ENCODE measurements at regions not wholly inside any gene's neighbourhood (a gene's known extent, or its start where the extent isn't known, plus 50 kb on each side); places are given as distances from the start of the nearest gene placed in this dataset.

DNA sequence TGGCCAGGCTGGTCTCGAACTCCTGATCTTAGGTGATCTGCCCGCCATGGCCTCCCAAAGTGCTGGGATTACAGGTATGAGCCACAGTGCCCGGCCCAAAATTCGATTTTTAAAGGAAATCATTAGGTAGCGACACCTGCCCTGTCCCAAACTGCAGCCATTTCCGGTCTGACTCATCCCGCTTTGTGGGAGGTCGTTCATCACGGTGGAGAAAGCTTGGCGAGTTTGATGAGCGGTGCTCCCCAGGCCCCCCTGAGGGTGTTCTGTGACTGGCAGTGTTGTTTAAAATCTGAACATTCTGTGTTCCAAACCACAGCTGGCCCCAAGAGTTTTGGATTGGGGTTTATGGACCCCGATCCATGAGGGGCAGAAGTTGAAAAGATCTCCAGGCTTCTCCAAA lies 53.0 kb upstream of the GLI2 start:
- H3K4me2 ChIP-seq, result no peak overlapping the region
- H3K4me1 ChIP-seq (ENCODE audit: insufficient read depth), result no peaks in the 10 kb centered on the region
- H3K9me2 ChIP-seq (replicated peaks; ENCODE audit: insufficient read depth), result no peaks in the 10 kb centered on the region
- no peaks in the 10 kb centered on the region for H3K79me2 ChIP-seq
- TF ChIP-seq CTCF (IDR thresholded peaks at IDR 0.05; ENCODE audit: poor library complexity) (no peak), EZH2phosphoT487 (IDR thresholded peaks at IDR 0.05; ENCODE audit: low read depth, severe bottlenecking, unreplicated experiment) (no peak), EZH2 (IDR thresholded peaks at IDR 0.05; ENCODE audit: borderline replicate concordance) (no peak)
- WGBS (ENCODE audit: low lambda C conversion rate, missing lambda C conversion rate), result 73% methylated on average over 12 of the region's 12 CpGs
- H3K4me3 ChIP-seq, result no peak overlapping the region
- no peak for DNase-seq (ENCODE audit: low spot score)
- H4K20me1 ChIP-seq (ENCODE audit: insufficient read depth, poor library complexity, severe bottlenecking), result no peaks in the 10 kb centered on the region
- H2AFZ ChIP-seq, result no peak overlapping the region
- no peaks in the 10 kb centered on the region for H3K36me3 ChIP-seq (replicated peaks; ENCODE audit: insufficient read depth, low read depth)
- peaks cover under 1% of the 10 kb centered on the region for H3K27me3 ChIP-seq
- H3K27ac ChIP-seq, result no peak overlapping the region
- H3K9me3 ChIP-seq (ENCODE audit: low read depth), result no peaks in the 10 kb centered on the region

DNA sequence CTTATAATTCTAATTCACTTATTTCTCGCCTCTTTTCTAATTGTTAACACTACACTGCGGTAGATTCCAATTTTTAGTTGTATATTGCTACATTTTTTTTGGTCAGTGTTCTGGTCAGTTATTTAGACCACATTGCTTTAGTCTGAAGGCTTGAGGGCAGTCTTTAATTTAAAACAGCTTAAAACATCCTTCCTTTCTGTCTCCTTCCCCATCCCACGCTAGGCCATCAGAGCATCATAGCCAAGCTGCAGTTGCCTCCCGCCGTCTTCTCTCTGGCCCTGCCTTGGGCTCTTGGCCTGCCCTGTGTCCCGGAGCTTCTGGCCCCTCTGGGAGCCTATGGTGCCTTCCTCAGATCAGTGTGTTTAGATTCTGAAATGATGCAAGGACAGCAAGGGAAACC lies 52.6 kb upstream of the GLI2 start:
- Histone ChIP-seq H2AFZ (no peak overlapping the region), H3K4me3 (no peak overlapping the region)

GRCh38 chr2:120683701-120684100 lies 52.0 kb upstream of the GLI2 start:
- H3K4me2 ChIP-seq, result peak overlapping the region; percentile 12
- no peaks in the 10 kb centered on the region for H3K9me2 ChIP-seq (replicated peaks; ENCODE audit: insufficient read depth)
- DNase-seq (ENCODE audit: low spot score), result no peak
- 89% methylated on average over 4 of the region's 4 CpGs for WGBS (ENCODE audit: low lambda C conversion rate, missing lambda C conversion rate)
- H3K4me1 ChIP-seq (ENCODE audit: insufficient read depth), result no peaks in the 10 kb centered on the region
- no peak overlapping the region for H3K4me3 ChIP-seq
- peak overlapping the region; percentile 23 for H3K27ac ChIP-seq
- TF ChIP-seq EZH2phosphoT487 (IDR thresholded peaks at IDR 0.05; ENCODE audit: low read depth, severe bottlenecking, unreplicated experiment), result no peak
- TF ChIP-seq CTCF (IDR thresholded peaks at IDR 0.05; ENCODE audit: poor library complexity), result no peak
- no peak for TF ChIP-seq EZH2 (IDR thresholded peaks at IDR 0.05; ENCODE audit: borderline replicate concordance)
- no peaks in the 10 kb centered on the region for H3K36me3 ChIP-seq (replicated peaks; ENCODE audit: insufficient read depth, low read depth)
- H3K79me2 ChIP-seq, result no peaks in the 10 kb centered on the region
- H3K27me3 ChIP-seq, result no peaks in the 10 kb centered on the region
- H4K20me1 ChIP-seq (ENCODE audit: insufficient read depth, poor library complexity, severe bottlenecking), result no peaks in the 10 kb centered on the region
- H3K9me3 ChIP-seq (ENCODE audit: low read depth), result no peaks in the 10 kb centered on the region
- no peak overlapping the region for H2AFZ ChIP-seq

More for the DNA sequence above, 52.6 kb upstream of the GLI2 start:
- H3K4me2 ChIP-seq, result no peak overlapping the region
- H4K20me1 ChIP-seq (ENCODE audit: insufficient read depth, poor library complexity, severe bottlenecking), result no peaks in the 10 kb centered on the region
- no peak for TF ChIP-seq CTCF (IDR thresholded peaks at IDR 0.05; ENCODE audit: poor library complexity)
- no peak for TF ChIP-seq EZH2phosphoT487 (IDR thresholded peaks at IDR 0.05; ENCODE audit: low read depth, severe bottlenecking, unreplicated experiment)
- TF ChIP-seq EZH2 (IDR thresholded peaks at IDR 0.05; ENCODE audit: borderline replicate concordance), result no peak
- no peaks in the 10 kb centered on the region for H3K79me2 ChIP-seq
- WGBS (ENCODE audit: low lambda C conversion rate, missing lambda C conversion rate), result 71% methylated on average over 6 of the region's 6 CpGs
- H3K9me2 ChIP-seq (replicated peaks; ENCODE audit: insufficient read depth), result no peaks in the 10 kb centered on the region
- no peak overlapping the region for H3K27ac ChIP-seq
- no peaks in the 10 kb centered on the region for H3K9me3 ChIP-seq (ENCODE audit: low read depth)
- no peaks in the 10 kb centered on the region for H3K36me3 ChIP-seq (replicated peaks; ENCODE audit: insufficient read depth, low read depth)
- H3K4me1 ChIP-seq (ENCODE audit: insufficient read depth), result no peaks in the 10 kb centered on the region
- no peaks in the 10 kb centered on the region for H3K27me3 ChIP-seq
- no peak for DNase-seq (ENCODE audit: low spot score)

Data from hepatocyte (in vitro differentiated cells).